ENCODE measurements at regions not wholly inside any gene's neighbourhood (a gene's known extent, or its start where the extent isn't known, plus 50 kb on each side); places are given as distances from the start of the nearest gene placed in this dataset.

DNA sequence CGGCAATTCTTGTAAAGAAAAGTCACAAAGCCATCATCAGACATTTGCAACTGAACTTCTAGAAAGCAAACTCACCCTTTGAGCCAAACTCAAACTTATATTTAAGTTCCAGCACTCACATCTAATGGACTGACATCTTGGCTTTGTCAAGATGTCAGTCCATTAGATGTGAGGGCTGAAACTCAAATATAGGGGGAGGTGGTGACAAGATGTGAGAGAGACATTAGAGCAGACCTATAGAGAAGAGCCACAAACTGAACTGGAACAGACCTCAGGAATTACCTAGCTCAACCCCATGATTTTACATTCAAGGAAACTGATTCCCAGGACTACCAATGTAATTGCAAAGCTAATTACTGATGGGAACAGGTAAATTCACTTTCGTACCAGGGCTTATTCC is 543.8 kb downstream of the TNS1 start:
- H3K36me3 Mint-ChIP-seq: no peaks in the 10 kb centered on the region
- H3K27me3 ChIP-seq (replicated peaks in 1 of 2; ENCODE audit: control insufficient read depth in 2 of 2, extremely low read depth in 1 of 2, insufficient read depth in 2 of 2, low read length in 1 of 2): no peaks in the 10 kb centered on the region
- no peaks in the 10 kb centered on the region for H3K9me3 ChIP-seq
- H3K36me3 ChIP-seq (ENCODE audit: control insufficient read depth in 2 of 2, extremely low read depth in 1 of 2, insufficient read depth in 1 of 2, low read length in 1 of 2): no peaks in the 10 kb centered on the region
- H3K27ac Mint-ChIP-seq: no peak overlapping the region
- no peak for DNase-seq
- H3K4me1 ChIP-seq (ENCODE audit: control insufficient read depth in 1 of 2, extremely low read depth in 1 of 2, insufficient read depth in 2 of 2, low read length in 2 of 2): no peaks in the 10 kb centered on the region
- ATAC-seq (replicated peaks in 1 of 4): no peak
- ChIA-PET CTCF (no interaction called here), POLR2A (no interaction called here)
- H3K4me1 Mint-ChIP-seq: no peaks in the 10 kb centered on the region
- no peak overlapping the region for H3K27ac ChIP-seq (ENCODE audit: low read length)
- no peak overlapping the region for H3K4me3 ChIP-seq (ENCODE audit: control insufficient read depth in 1 of 2, extremely low read depth in 1 of 2, low read length in 1 of 2)
- WGBS (ENCODE audit: insufficient coverage): 29% methylated on average over 1 of the region's 2 CpGs
- H3K9me3 Mint-ChIP-seq: peaks cover 0 to 5% (median 2%) of the 10 kb centered on the region in 3 donors
- H3K4me3 Mint-ChIP-seq: no peak overlapping the region
- H3K27me3 Mint-ChIP-seq: no peaks in the 10 kb centered on the region

DNA sequence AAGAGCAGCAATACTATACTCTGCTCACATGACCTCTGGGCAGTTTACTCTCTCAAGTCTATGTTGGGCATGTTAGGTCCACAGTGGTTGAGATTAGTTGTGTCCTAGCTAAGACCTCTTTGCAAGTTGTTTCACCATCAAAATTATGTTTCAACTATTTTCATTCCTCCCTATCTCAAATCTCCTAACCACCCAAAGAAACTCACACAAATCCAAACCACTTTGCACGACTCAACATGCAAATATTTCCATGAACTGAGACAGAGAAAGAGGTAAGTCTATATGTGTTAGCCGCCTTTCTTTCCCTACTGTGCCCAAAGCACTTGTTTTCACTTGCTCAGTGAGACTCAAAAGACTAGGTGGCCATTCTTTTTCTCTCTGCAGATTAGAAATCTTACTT is 546.8 kb downstream of the TNS1 start:
- no peak overlapping the region for H3K4me3 ChIP-seq (ENCODE audit: control insufficient read depth in 1 of 2, extremely low read depth in 1 of 2, low read length in 1 of 2)
- no peaks in the 10 kb centered on the region for H3K36me3 ChIP-seq (ENCODE audit: control insufficient read depth in 2 of 2, extremely low read depth in 1 of 2, insufficient read depth in 1 of 2, low read length in 1 of 2)
- ATAC-seq (replicated peaks in 1 of 4) (no peak), DNase-seq (no peak)
- Mint-ChIP-seq H3K27ac (no peak overlapping the region), H3K9me3 (peaks cover 0 to 5% (median 2%) of the 10 kb centered on the region in 3 donors), H3K36me3 (no peaks in the 10 kb centered on the region), H3K27me3 (peaks cover 0 to 2% of the 10 kb centered on the region in 2 donors), H3K4me1 (no peaks in the 10 kb centered on the region), H3K4me3 (no peak overlapping the region)
- no CpG with 5 or more reads among the region's 2 CpGs for WGBS (ENCODE audit: insufficient coverage)
- H3K27me3 ChIP-seq (replicated peaks in 1 of 2; ENCODE audit: control insufficient read depth in 2 of 2, extremely low read depth in 1 of 2, insufficient read depth in 2 of 2, low read length in 1 of 2): no peaks in the 10 kb centered on the region
- H3K27ac ChIP-seq (ENCODE audit: low read length): no peak overlapping the region
- CTCF ChIA-PET: no interaction called here
- H3K9me3 ChIP-seq: no peaks in the 10 kb centered on the region
- H3K4me1 ChIP-seq (ENCODE audit: control insufficient read depth in 1 of 2, extremely low read depth in 1 of 2, insufficient read depth in 2 of 2, low read length in 2 of 2): no peaks in the 10 kb centered on the region
- POLR2A ChIA-PET: no interaction called here

DNA sequence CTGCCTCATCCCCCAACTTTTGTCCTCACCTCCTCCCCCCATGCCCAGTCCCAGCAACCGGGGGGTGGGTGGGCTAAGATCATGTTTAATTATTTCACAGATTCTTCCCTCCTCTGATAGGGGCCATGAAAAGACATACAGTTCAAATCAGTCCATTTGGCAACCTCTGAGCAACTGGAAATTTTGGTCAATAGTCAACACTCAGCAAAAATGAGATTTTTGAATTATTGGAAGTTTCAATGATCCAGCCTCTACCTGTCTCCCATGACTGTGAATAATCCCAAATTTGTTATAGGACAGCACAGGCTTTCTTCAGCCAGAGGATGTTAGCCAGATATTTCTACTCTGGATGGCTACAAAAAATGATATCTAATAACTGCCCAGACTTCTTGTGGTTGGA is 549.9 kb downstream of the TNS1 start:
- H3K4me1 Mint-ChIP-seq: peaks cover 0 to 3% (median 0%) of the 10 kb centered on the region in 3 donors
- Histone ChIP-seq H3K4me1 (ENCODE audit: control insufficient read depth in 1 of 2, extremely low read depth in 1 of 2, insufficient read depth in 2 of 2, low read length in 2 of 2) (no peaks in the 10 kb centered on the region), H3K9me3 (no peaks in the 10 kb centered on the region), H3K4me3 (ENCODE audit: control insufficient read depth in 1 of 2, extremely low read depth in 1 of 2, low read length in 1 of 2) (no peak overlapping the region), H3K27ac (ENCODE audit: low read length) (no peak overlapping the region), H3K27me3 (replicated peaks in 1 of 2; ENCODE audit: control insufficient read depth in 2 of 2, extremely low read depth in 1 of 2, insufficient read depth in 2 of 2, low read length in 1 of 2) (no peaks in the 10 kb centered on the region), H3K36me3 (ENCODE audit: control insufficient read depth in 2 of 2, extremely low read depth in 1 of 2, insufficient read depth in 1 of 2, low read length in 1 of 2) (no peaks in the 10 kb centered on the region)
- H3K27ac Mint-ChIP-seq: no peak overlapping the region
- DNase-seq (no peak), ATAC-seq (replicated peaks in 1 of 4) (no peak)
- CTCF ChIA-PET: no interaction called here
- POLR2A ChIA-PET: no interaction called here
- no peak overlapping the region for H3K4me3 Mint-ChIP-seq
- H3K36me3 Mint-ChIP-seq: no peaks in the 10 kb centered on the region
- WGBS (ENCODE audit: insufficient coverage): no CpG with 5 or more reads among the region's 1 CpG
- peaks cover 0 to 2% of the 10 kb centered on the region in 2 donors for H3K27me3 Mint-ChIP-seq
- H3K9me3 Mint-ChIP-seq: peaks cover 0 to 5% (median 2%) of the 10 kb centered on the region in 3 donors

DNA sequence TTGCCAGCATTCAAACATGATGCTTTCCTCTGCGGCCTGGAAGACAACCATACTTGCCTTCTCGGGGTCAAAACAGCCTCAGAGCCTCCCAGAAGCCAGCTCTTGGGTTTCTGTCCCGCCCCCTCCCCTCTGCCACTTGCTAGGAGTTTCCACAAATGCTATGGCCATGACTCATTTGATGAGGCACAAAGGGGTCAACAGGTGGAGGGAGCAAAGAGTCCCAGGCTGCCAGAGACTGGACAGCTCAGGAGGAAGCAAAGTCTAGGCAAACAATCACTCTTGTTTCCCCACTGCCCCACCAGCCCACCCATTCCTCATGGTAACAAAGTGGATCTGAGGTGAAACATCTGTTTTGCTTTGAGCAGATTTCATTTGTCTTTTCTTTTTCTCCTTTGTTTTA is 551.1 kb downstream of the TNS1 start:
- Histone ChIP-seq H3K27me3 (replicated peaks in 1 of 2; ENCODE audit: control insufficient read depth in 2 of 2, extremely low read depth in 1 of 2, insufficient read depth in 2 of 2, low read length in 1 of 2) (no peaks in the 10 kb centered on the region), H3K4me3 (ENCODE audit: control insufficient read depth in 1 of 2, extremely low read depth in 1 of 2, low read length in 1 of 2) (no peak overlapping the region), H3K9me3 (no peaks in the 10 kb centered on the region), H3K36me3 (ENCODE audit: control insufficient read depth in 2 of 2, extremely low read depth in 1 of 2, insufficient read depth in 1 of 2, low read length in 1 of 2) (no peaks in the 10 kb centered on the region), H3K27ac (ENCODE audit: low read length) (no peak overlapping the region), H3K4me1 (ENCODE audit: control insufficient read depth in 1 of 2, extremely low read depth in 1 of 2, insufficient read depth in 2 of 2, low read length in 2 of 2) (no peaks in the 10 kb centered on the region)
- Mint-ChIP-seq H3K27ac (no peak overlapping the region), H3K4me1 (peaks cover 0 to 3% (median 0%) of the 10 kb centered on the region in 3 donors), H3K27me3 (peaks cover 0 to 2% of the 10 kb centered on the region in 2 donors), H3K4me3 (no peak overlapping the region), H3K9me3 (no peaks in the 10 kb centered on the region), H3K36me3 (peaks cover 3% of the 10 kb centered on the region)
- DNase-seq (no peak), ATAC-seq (replicated peaks in 1 of 4) (no peak)
- ChIA-PET POLR2A (no interaction called here), CTCF (no interaction called here)
- 52% methylated on average over 2 of the region's 3 CpGs for WGBS (ENCODE audit: insufficient coverage)

DNA sequence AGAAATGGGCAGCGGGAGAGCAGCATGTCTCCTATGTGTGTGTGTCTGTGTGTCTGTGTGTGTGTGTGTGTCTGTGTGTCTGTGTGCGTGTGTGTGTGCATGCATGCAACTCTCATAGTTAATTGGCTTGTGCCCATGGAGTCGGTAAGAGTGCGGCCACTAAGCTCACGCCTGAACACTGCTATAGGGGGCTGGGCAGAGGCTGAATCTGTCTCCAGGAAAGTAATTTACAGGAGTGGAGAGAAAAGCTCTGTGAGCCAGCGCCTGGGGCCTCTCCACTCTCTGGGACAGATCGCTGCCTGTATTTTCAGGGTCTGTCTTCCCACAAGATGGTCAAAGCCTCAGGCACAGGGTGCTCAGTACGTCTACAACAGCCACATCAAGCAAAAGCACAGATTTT is 553.4 kb downstream of the TNS1 start:
- DNase-seq (no peak), ATAC-seq (replicated peaks in 1 of 4) (no peak)
- Histone ChIP-seq H3K27me3 (replicated peaks in 1 of 2; ENCODE audit: control insufficient read depth in 2 of 2, extremely low read depth in 1 of 2, insufficient read depth in 2 of 2, low read length in 1 of 2) (peaks cover 0 to 2% of the 10 kb centered on the region in 2 experiments), H3K27ac (ENCODE audit: low read length) (no peak overlapping the region), H3K4me3 (ENCODE audit: control insufficient read depth in 1 of 2, extremely low read depth in 1 of 2, low read length in 1 of 2) (no peak overlapping the region), H3K4me1 (ENCODE audit: control insufficient read depth in 1 of 2, extremely low read depth in 1 of 2, insufficient read depth in 2 of 2, low read length in 2 of 2) (no peaks in the 10 kb centered on the region), H3K9me3 (no peaks in the 10 kb centered on the region), H3K36me3 (ENCODE audit: control insufficient read depth in 2 of 2, extremely low read depth in 1 of 2, insufficient read depth in 1 of 2, low read length in 1 of 2) (no peaks in the 10 kb centered on the region)
- ChIA-PET POLR2A (no interaction called here), CTCF (interaction anchor here in 1 of 2 donors (0.5 to 0.6 kb wide), 2 partner anchors 356 to 767 kb away, joined by 3 read pairs; no protein-coding TSS in a partner anchor)
- Mint-ChIP-seq H3K27me3 (peaks cover 0 to 6% of the 10 kb centered on the region in 2 donors), H3K36me3 (peaks cover 10% of the 10 kb centered on the region), H3K27ac (no peak overlapping the region), H3K9me3 (no peaks in the 10 kb centered on the region), H3K4me3 (no peak overlapping the region), H3K4me1 (peaks cover 0 to 3% (median 0%) of the 10 kb centered on the region in 3 donors)
- 100% methylated on average over 3 of the region's 8 CpGs for WGBS (ENCODE audit: insufficient coverage)

DNA sequence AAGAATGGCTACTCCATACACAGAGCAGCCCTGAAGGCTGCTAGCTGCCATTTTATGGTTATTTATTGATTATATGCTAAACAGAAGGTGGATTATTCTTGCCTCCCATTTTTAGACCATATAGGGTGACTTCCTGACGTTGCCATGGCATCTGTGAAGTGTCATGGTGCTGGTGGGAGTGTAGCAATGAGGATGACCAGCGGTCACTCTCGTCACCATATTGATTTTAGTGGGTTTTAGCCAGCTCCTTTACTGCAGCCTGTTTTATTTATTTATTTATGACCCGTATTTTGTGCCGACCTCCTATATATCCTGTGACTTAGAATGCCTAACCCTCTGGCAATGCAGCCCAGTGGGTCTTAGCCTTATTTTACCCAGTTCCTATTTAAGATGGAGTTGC is 553.9 kb downstream of the TNS1 start:
- Mint-ChIP-seq H3K36me3 (peaks cover 10% of the 10 kb centered on the region), H3K4me1 (peaks cover 0 to 3% (median 0%) of the 10 kb centered on the region in 3 donors), H3K9me3 (no peaks in the 10 kb centered on the region), H3K27ac (no peak overlapping the region), H3K4me3 (no peak overlapping the region), H3K27me3 (peaks cover 0 to 6% of the 10 kb centered on the region in 2 donors)
- ChIA-PET POLR2A (no interaction called here), CTCF (interaction anchor here in 1 of 2 donors (0.5 kb wide), 1 partner anchor 767 kb away, joined by 3 read pairs; no protein-coding TSS in a partner anchor)
- Histone ChIP-seq H3K4me3 (ENCODE audit: control insufficient read depth in 1 of 2, extremely low read depth in 1 of 2, low read length in 1 of 2) (no peak overlapping the region), H3K27ac (ENCODE audit: low read length) (no peak overlapping the region), H3K4me1 (ENCODE audit: control insufficient read depth in 1 of 2, extremely low read depth in 1 of 2, insufficient read depth in 2 of 2, low read length in 2 of 2) (no peaks in the 10 kb centered on the region), H3K36me3 (ENCODE audit: control insufficient read depth in 2 of 2, extremely low read depth in 1 of 2, insufficient read depth in 1 of 2, low read length in 1 of 2) (no peaks in the 10 kb centered on the region), H3K9me3 (no peaks in the 10 kb centered on the region), H3K27me3 (replicated peaks in 1 of 2; ENCODE audit: control insufficient read depth in 2 of 2, extremely low read depth in 1 of 2, insufficient read depth in 2 of 2, low read length in 1 of 2) (peaks cover 0 to 2% of the 10 kb centered on the region in 2 experiments)
- no CpG with 5 or more reads among the region's 5 CpGs for WGBS (ENCODE audit: insufficient coverage)
- DNase-seq (no peak), ATAC-seq (replicated peaks in 1 of 4) (no peak)

DNA sequence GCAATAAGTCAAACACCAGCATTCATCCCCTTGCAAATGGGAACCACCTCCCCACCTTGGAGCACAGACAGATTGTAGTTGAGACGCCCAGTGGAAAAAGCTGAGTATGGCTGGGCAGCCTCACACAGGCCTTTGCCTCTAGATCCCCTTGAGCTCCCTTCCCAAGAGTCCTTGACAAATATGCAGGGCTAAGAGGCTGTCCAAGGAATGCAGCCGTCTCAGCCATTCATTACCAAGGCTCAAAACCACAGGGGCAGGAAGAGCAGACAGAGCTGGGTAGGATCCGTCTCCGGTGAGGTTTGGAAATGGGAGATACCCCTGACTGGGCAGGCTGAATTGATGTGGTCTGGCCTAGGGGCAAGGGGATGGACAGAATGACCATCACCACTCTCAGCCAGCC is 557.1 kb downstream of the TNS1 start:
- 100% methylated on average over 3 of the region's 4 CpGs for WGBS (ENCODE audit: insufficient coverage)
- Mint-ChIP-seq H3K4me1 (peaks cover 0 to 3% (median 0%) of the 10 kb centered on the region in 3 donors), H3K4me3 (no peak overlapping the region), H3K27ac (no peak overlapping the region), H3K36me3 (peaks cover 10% of the 10 kb centered on the region), H3K9me3 (no peaks in the 10 kb centered on the region), H3K27me3 (peaks cover 0 to 4% of the 10 kb centered on the region in 2 donors)
- ATAC-seq (replicated peaks in 1 of 4) (no peak), DNase-seq (no peak)
- no peaks in the 10 kb centered on the region for H3K9me3 ChIP-seq
- no peaks in the 10 kb centered on the region for H3K4me1 ChIP-seq (ENCODE audit: control insufficient read depth in 1 of 2, extremely low read depth in 1 of 2, insufficient read depth in 2 of 2, low read length in 2 of 2)
- peaks cover 0 to 2% of the 10 kb centered on the region in 2 experiments for H3K27me3 ChIP-seq (replicated peaks in 1 of 2; ENCODE audit: control insufficient read depth in 2 of 2, extremely low read depth in 1 of 2, insufficient read depth in 2 of 2, low read length in 1 of 2)
- no peak overlapping the region for H3K27ac ChIP-seq (ENCODE audit: low read length)
- H3K36me3 ChIP-seq (ENCODE audit: control insufficient read depth in 2 of 2, extremely low read depth in 1 of 2, insufficient read depth in 1 of 2, low read length in 1 of 2): no peaks in the 10 kb centered on the region
- CTCF ChIA-PET: interaction anchor here in 1 of 2 donors (0.6 kb wide), 1 partner anchor 1674 kb away, joined by 4 read pairs; no protein-coding TSS in a partner anchor
- POLR2A ChIA-PET: no interaction called here
- no peak overlapping the region for H3K4me3 ChIP-seq (ENCODE audit: control insufficient read depth in 1 of 2, extremely low read depth in 1 of 2, low read length in 1 of 2)
